ENCODE measurements at regions not wholly inside any gene's neighbourhood (a gene's known extent, or its start where the extent isn't known, plus 50 kb on each side); places are given as distances from the start of the nearest gene placed in this dataset.

GRCh38 chr11:123303924-123304323, 108.9 kb upstream of the CLMP start:
- Histone ChIP-seq H3K4me1 (ENCODE audit: low read length) (peaks cover 43% of the 10 kb centered on the region), H3K9me2 (replicated peaks; ENCODE audit: insufficient read depth, low read length) (no peaks in the 10 kb centered on the region), H3K9ac (ENCODE audit: low read length) (no peak overlapping the region), H3K4me2 (ENCODE audit: low read depth, low read length) (peak overlapping the region; percentile 23; the same call in 1 of the 2 replicates), H3K27ac (ENCODE audit: low read length) (peak overlapping the region; percentile 36; the same call in 1 of the 2 replicates), H3K79me2 (ENCODE audit: low read length) (no peaks in the 10 kb centered on the region), H2AFZ (ENCODE audit: low read length) (peak overlapping the region; percentile 32), H3K9me3 (replicated peaks; ENCODE audit: insufficient read depth, low read length) (no peaks in the 10 kb centered on the region), H3K36me3 (replicated peaks; ENCODE audit: insufficient read depth, low read length) (no peaks in the 10 kb centered on the region), H3K4me3 (ENCODE audit: low read length) (no peak overlapping the region), H4K20me1 (ENCODE audit: insufficient read depth, low read length) (no peaks in the 10 kb centered on the region), H3K27me3 (replicated peaks; ENCODE audit: insufficient read depth, low read length) (no peaks in the 10 kb centered on the region), H3F3A (ENCODE audit: insufficient read depth, low read length) (0 out of 2 replicates have a peak, but pooled peaks cover 11% of the 10 kb centered on the region)
- no peak for TF ChIP-seq EZH2phosphoT487 (IDR thresholded peaks at IDR 0.05; ENCODE audit: low read length)
- TF ChIP-seq, protein P1, sequence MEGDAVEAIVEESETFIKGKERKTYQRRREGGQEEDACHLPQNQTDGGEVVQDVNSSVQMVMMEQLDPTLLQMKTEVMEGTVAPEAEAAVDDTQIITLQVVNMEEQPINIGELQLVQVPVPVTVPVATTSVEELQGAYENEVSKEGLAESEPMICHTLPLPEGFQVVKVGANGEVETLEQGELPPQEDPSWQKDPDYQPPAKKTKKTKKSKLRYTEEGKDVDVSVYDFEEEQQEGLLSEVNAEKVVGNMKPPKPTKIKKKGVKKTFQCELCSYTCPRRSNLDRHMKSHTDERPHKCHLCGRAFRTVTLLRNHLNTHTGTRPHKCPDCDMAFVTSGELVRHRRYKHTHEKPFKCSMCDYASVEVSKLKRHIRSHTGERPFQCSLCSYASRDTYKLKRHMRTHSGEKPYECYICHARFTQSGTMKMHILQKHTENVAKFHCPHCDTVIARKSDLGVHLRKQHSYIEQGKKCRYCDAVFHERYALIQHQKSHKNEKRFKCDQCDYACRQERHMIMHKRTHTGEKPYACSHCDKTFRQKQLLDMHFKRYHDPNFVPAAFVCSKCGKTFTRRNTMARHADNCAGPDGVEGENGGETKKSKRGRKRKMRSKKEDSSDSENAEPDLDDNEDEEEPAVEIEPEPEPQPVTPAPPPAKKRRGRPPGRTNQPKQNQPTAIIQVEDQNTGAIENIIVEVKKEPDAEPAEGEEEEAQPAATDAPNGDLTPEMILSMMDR (IDR thresholded peaks at IDR 0.05; ENCODE audit: low read length), result peak; percentile 28; the same call in 1 of the 2 replicates
- peak; percentile 33 for DNase-seq

DNA sequence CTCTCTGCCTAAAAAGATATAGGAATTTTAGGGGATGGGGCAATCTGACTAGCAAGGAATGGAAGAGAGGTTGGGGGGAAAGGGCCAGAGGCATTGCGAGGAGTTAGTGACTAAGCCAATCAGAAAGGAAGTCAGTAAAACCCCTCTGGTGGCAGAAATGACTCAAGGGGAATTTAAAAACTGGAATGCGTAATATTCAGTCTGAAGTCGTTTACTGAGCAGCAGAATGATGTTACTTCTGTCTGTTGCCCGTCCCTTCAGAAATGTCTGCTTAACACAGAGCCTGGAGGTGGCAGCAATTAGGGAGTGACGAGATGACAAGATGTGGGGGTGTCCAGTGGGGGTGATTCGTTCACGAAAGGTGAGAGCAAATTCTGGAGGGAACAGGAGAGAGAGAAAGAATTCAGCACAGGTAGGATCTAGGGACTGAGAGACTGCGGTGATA, 107.7 kb upstream of the CLMP start:
- H3K27ac ChIP-seq (ENCODE audit: low read length), result 0 out of 2 replicates have a peak overlapping the region, but pooled peaks have one; percentile 36
- H3K9ac ChIP-seq (ENCODE audit: low read length), result no peak overlapping the region
- no peaks in the 10 kb centered on the region for H3K79me2 ChIP-seq (ENCODE audit: low read length)
- peak overlapping the region; percentile 32; the same call in 1 of the 2 replicates for H2AFZ ChIP-seq (ENCODE audit: low read length)
- H3K36me3 ChIP-seq (replicated peaks; ENCODE audit: insufficient read depth, low read length), result no peaks in the 10 kb centered on the region
- H3F3A ChIP-seq (ENCODE audit: insufficient read depth, low read length), result 0 out of 2 replicates have a peak, but pooled peaks cover 11% of the 10 kb centered on the region
- TF ChIP-seq EZH2 (optimal IDR thresholded peaks at IDR 0.05; ENCODE audit: low read depth, low read length), result no peak
- TF ChIP-seq EZH2phosphoT487 (IDR thresholded peaks at IDR 0.05; ENCODE audit: low read length), result no peak
- H3K4me2 ChIP-seq (ENCODE audit: low read depth, low read length), result peak overlapping the region; percentile 23; the same call in 1 of the 2 replicates
- H3K27me3 ChIP-seq (replicated peaks; ENCODE audit: insufficient read depth, low read length), result no peaks in the 10 kb centered on the region
- H3K9me2 ChIP-seq (replicated peaks; ENCODE audit: insufficient read depth, low read length), result no peaks in the 10 kb centered on the region
- DNase-seq, result no peak
- H3K9me3 ChIP-seq (replicated peaks; ENCODE audit: insufficient read depth, low read length), result no peaks in the 10 kb centered on the region
- peaks cover 36% of the 10 kb centered on the region for H3K4me1 ChIP-seq (ENCODE audit: low read length)
- no peak overlapping the region for H3K4me3 ChIP-seq (ENCODE audit: low read length)
- H4K20me1 ChIP-seq (ENCODE audit: insufficient read depth, low read length), result no peaks in the 10 kb centered on the region

GRCh38 chr11:123301696-123302400, 106.8 kb upstream of the CLMP start:
- Histone ChIP-seq H3K36me3 (replicated peaks; ENCODE audit: insufficient read depth, low read length) (no peaks in the 10 kb centered on the region), H3K27ac (ENCODE audit: low read length) (no peak overlapping the region), H3K79me2 (ENCODE audit: low read length) (no peaks in the 10 kb centered on the region), H3K9ac (ENCODE audit: low read length) (no peak overlapping the region), H4K20me1 (ENCODE audit: insufficient read depth, low read length) (no peaks in the 10 kb centered on the region), H3K9me2 (replicated peaks; ENCODE audit: insufficient read depth, low read length) (no peaks in the 10 kb centered on the region), H3K27me3 (replicated peaks; ENCODE audit: insufficient read depth, low read length) (no peaks in the 10 kb centered on the region), H3K4me1 (ENCODE audit: low read length) (peaks cover 28% of the 10 kb centered on the region), H2AFZ (ENCODE audit: low read length) (peak overlapping the region; percentile 56), H3K4me3 (ENCODE audit: low read length) (peak overlapping the region; percentile 30; the same call in 1 of the 2 replicates), H3K4me2 (ENCODE audit: low read depth, low read length) (peak overlapping the region; percentile 60), H3F3A (ENCODE audit: insufficient read depth, low read length) (0 out of 2 replicates have a peak, but pooled peaks cover 11% of the 10 kb centered on the region), H3K9me3 (replicated peaks; ENCODE audit: insufficient read depth, low read length) (no peaks in the 10 kb centered on the region)
- TF ChIP-seq EZH2phosphoT487 (IDR thresholded peaks at IDR 0.05; ENCODE audit: low read length) (no peak), EZH2 (optimal IDR thresholded peaks at IDR 0.05; ENCODE audit: low read depth, low read length) (no peak)
- TF ChIP-seq, protein P1 (IDR thresholded peaks at IDR 0.05; ENCODE audit: low read length), result peak; percentile 81
- DNase-seq, result peak; percentile 45

Measured in MM.1S (cell line).